ENCODE measurements at regions not wholly inside any gene's neighbourhood (a gene's known extent, or its start where the extent isn't known, plus 50 kb on each side); places are given as distances from the start of the nearest gene placed in this dataset.

DNA sequence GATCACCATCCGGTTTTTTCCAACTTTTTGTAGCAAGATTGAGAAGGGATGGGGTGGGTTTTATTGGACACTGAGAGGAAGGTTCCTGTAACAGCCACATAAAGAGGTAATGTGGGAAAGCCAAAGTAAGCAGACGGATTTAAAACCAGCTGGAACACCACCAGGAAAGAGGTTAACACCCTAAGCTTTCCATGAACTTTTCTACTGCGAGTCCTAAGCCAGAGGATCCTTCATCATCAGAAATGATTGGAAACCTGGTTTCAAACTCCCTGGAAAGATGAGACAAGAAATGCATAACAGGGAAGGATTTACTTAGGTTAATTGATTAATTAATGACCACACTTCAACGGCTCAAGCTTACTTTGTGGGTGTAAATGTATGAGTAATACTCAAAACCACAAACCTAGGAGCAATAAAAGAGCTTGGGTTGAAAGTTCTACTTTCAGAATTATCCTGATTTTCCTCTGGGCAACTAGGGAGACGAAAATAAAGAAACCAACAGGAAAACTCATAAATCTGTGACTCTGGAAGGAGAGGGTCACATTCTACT lies 91.5 kb downstream of the COX18 start:
- Histone ChIP-seq H2BK12ac (ENCODE audit: insufficient read length, low read depth, low read length) (no peak overlapping the region), H3T11ph (ENCODE audit: low read length) (no peak overlapping the region), H3K4me1 (ENCODE audit: insufficient read depth, low read length) (peaks cover 2% of the 10 kb centered on the region; the same call in 1 of the 2 replicates), H3K23ac (ENCODE audit: insufficient read length, low read depth, low read length) (no peak overlapping the region), H3K79me1 (ENCODE audit: insufficient read depth, low read depth, low read length, poor library complexity, severe bottlenecking) (no peaks in the 10 kb centered on the region), H3K27me3 (ENCODE audit: insufficient read depth, low read length) (no peaks in the 10 kb centered on the region), H3K23me2 (ENCODE audit: insufficient read length, low read depth, low read length, poor library complexity, severe bottlenecking) (no peaks in the 10 kb centered on the region), H3K56ac (ENCODE audit: insufficient read length, low read depth, low read length) (no peak overlapping the region), H2AFZ (ENCODE audit: low read length) (no peak overlapping the region), H2BK20ac (ENCODE audit: low read depth, low read length, poor library complexity, severe bottlenecking) (no peak overlapping the region), H3K9me3 (ENCODE audit: control insufficient read depth, low read depth, low read length) (no peaks in the 10 kb centered on the region), H2AK5ac (ENCODE audit: insufficient read length, low read length) (no peak overlapping the region), H3K4me2 (ENCODE audit: insufficient read depth, insufficient read length, low read length) (no peak overlapping the region), H3K14ac (ENCODE audit: insufficient read depth, low read length) (no peak overlapping the region), H3K18ac (ENCODE audit: insufficient read length, low read depth, low read length) (no peak overlapping the region), H4K8ac (replicated peaks; ENCODE audit: insufficient read length, low read depth, low read length) (no peak overlapping the region), H2BK15ac (ENCODE audit: low read depth, low read length) (no peak overlapping the region), H2BK5ac (ENCODE audit: insufficient read length, low read length) (no peak overlapping the region), H3K27ac (ENCODE audit: insufficient read length, low read depth, low read length) (no peak overlapping the region), H3K4ac (ENCODE audit: low read depth, low read length) (no peak overlapping the region), H2BK120ac (ENCODE audit: low read depth, low read length, poor library complexity, severe bottlenecking) (no peak overlapping the region), H3K79me2 (ENCODE audit: insufficient read depth, low read length) (no peaks in the 10 kb centered on the region), H3K9ac (ENCODE audit: extremely low read depth, insufficient read length, low read length) (no peak overlapping the region), H4K91ac (ENCODE audit: insufficient read length, low read depth, low read length) (no peak overlapping the region), H4K5ac (ENCODE audit: insufficient read length, low read depth, low read length) (no peak overlapping the region), H4K20me1 (ENCODE audit: control insufficient read depth, insufficient read depth, insufficient read length) (no peaks in the 10 kb centered on the region)
- no peaks in the 10 kb centered on the region for H3K36me3 Mint-ChIP-seq (ENCODE audit: insufficient read depth in 1 of 3, low read depth in 3 of 3)
- H3K27ac Mint-ChIP-seq = no peak overlapping the region
- no peaks in the 10 kb centered on the region; the same call in 1 of the 2 replicates for H3K27me3 Mint-ChIP-seq (ENCODE audit: low read depth)
- WGBS (ENCODE audit: extremely low coverage, insufficient read length, low lambda C conversion rate) = no CpG with 5 or more reads among the region's 5 CpGs
- TF ChIP-seq, protein P1, sequence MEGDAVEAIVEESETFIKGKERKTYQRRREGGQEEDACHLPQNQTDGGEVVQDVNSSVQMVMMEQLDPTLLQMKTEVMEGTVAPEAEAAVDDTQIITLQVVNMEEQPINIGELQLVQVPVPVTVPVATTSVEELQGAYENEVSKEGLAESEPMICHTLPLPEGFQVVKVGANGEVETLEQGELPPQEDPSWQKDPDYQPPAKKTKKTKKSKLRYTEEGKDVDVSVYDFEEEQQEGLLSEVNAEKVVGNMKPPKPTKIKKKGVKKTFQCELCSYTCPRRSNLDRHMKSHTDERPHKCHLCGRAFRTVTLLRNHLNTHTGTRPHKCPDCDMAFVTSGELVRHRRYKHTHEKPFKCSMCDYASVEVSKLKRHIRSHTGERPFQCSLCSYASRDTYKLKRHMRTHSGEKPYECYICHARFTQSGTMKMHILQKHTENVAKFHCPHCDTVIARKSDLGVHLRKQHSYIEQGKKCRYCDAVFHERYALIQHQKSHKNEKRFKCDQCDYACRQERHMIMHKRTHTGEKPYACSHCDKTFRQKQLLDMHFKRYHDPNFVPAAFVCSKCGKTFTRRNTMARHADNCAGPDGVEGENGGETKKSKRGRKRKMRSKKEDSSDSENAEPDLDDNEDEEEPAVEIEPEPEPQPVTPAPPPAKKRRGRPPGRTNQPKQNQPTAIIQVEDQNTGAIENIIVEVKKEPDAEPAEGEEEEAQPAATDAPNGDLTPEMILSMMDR (conservative IDR thresholded peaks at IDR 0.05) = no peak
- no peak for DNase-seq
- H3K9me3 Mint-ChIP-seq = no peaks in the 10 kb centered on the region
- H3K4me3 Mint-ChIP-seq = no peak overlapping the region
- H3K4me1 Mint-ChIP-seq = peaks cover under 1% of the 10 kb centered on the region in 2 experiments; a peak in 3 of 4 replicates

All from H9 (cell line).